ENCODE measurements at regions not wholly inside any gene's neighbourhood (a gene's known extent, or its start where the extent isn't known, plus 50 kb on each side); places are given as distances from the start of the nearest gene placed in this dataset.

GRCh38 chr14:54208751-54209150 is 188.1 kb upstream of the CDKN3 start:
- H3K4me3 ChIP-seq (ENCODE audit: extremely low read depth in 1 of 4, insufficient read depth in 2 of 4, low read depth in 3 of 4, low read length in 4 of 4), result no peak overlapping the region
- H4K5ac ChIP-seq (ENCODE audit: insufficient read length, low read depth, low read length), result no peak overlapping the region
- no peak overlapping the region for H2BK12ac ChIP-seq (ENCODE audit: low read depth, low read length)
- no peak overlapping the region for H3K23ac ChIP-seq (ENCODE audit: insufficient read length)
- TF ChIP-seq SP4 (IDR thresholded peaks at IDR 0.05; ENCODE audit: low read length), result no peak
- TF ChIP-seq JUN (IDR thresholded peaks at IDR 0.05; ENCODE audit: low read depth, low read length), result no peak
- no peak for TF ChIP-seq NANOG (IDR thresholded peaks at IDR 0.05; ENCODE audit: insufficient read depth, low read depth, low read length, poor library complexity, severe bottlenecking)
- H3K18ac ChIP-seq (ENCODE audit: extremely low read depth, low read length), result no peak overlapping the region
- no peak overlapping the region for H4K8ac ChIP-seq (ENCODE audit: extremely low read depth, insufficient read depth, low read length)
- H3K27ac ChIP-seq (ENCODE audit: low read depth, low read length), result no peak overlapping the region
- no peak for FAIRE-seq
- H2AK5ac ChIP-seq (ENCODE audit: low read depth, low read length), result no peak overlapping the region
- no peaks in the 10 kb centered on the region; the same call in 1 of the 2 replicates for H3K23me2 ChIP-seq (ENCODE audit: low read depth, low read length)
- H3K36me3 ChIP-seq (ENCODE audit: control insufficient read depth in 2 of 4, insufficient read depth in 4 of 4, low read length in 3 of 4), result no peaks in the 10 kb centered on the region
- no peaks in the 10 kb centered on the region for H4K20me1 ChIP-seq (replicated peaks in 1 of 2; ENCODE audit: control insufficient read depth in 1 of 2, insufficient read depth in 2 of 2, low read length in 2 of 2)
- H3K9me3 ChIP-seq (ENCODE audit: insufficient read depth in 2 of 2, low read depth in 1 of 2, low read length in 1 of 2), result peaks cover 0 to 2% of the 10 kb centered on the region in 2 experiments; a peak in 1 of 4 replicates
- H4K91ac ChIP-seq (replicated peaks; ENCODE audit: insufficient read length, low read length), result no peak overlapping the region
- no peak overlapping the region for H3K9ac ChIP-seq (replicated peaks in 1 of 4; ENCODE audit: extremely low read depth in 1 of 4, low read depth in 3 of 4, low read length in 3 of 4)
- DNase-seq (ENCODE audit: low read depth in 1 of 2, low spot score in 2 of 2), result no peak
- H2BK20ac ChIP-seq (ENCODE audit: low read length), result no peak overlapping the region
- H2BK15ac ChIP-seq (ENCODE audit: low read length), result no peak overlapping the region
- no peak overlapping the region for H3K4me2 ChIP-seq (ENCODE audit: insufficient read depth in 1 of 2, low read depth in 2 of 2, low read length in 2 of 2)
- H3K14ac ChIP-seq (ENCODE audit: insufficient read length), result no peak overlapping the region
- H3K4me1 ChIP-seq (replicated peaks in 1 of 4; ENCODE audit: control insufficient read depth in 3 of 4, insufficient read depth in 4 of 4, low read length in 3 of 4), result no peaks in the 10 kb centered on the region
- no peak overlapping the region for H2BK120ac ChIP-seq (replicated peaks; ENCODE audit: low read depth, low read length)
- 91% methylated on average over 2 of the region's 2 CpGs; no CpG with 5 or more reads in 1 of the 2 experiments for WGBS, 2 experiments (ENCODE audit: extremely low coverage in 1 of 2, insufficient coverage in 1 of 2, insufficient read length in 1 of 2, insufficient replicate concordance in 2 of 2, low coverage in 1 of 2, low lambda C conversion rate in 2 of 2, missing lambda C conversion rate in 1 of 2)
- no peak overlapping the region for H3K4ac ChIP-seq (replicated peaks; ENCODE audit: insufficient read length, low read depth, low read length)
- H3K79me2 ChIP-seq (ENCODE audit: control insufficient read depth in 1 of 2, insufficient read depth in 2 of 2, low read length in 2 of 2), result no peaks in the 10 kb centered on the region
- no peaks in the 10 kb centered on the region for H3K79me1 ChIP-seq (ENCODE audit: low read depth, low read length)
- CTCF ChIA-PET (ENCODE audit: partially characterized antibody), result interaction anchor here (1.8 kb wide), 1 partner anchor 14 kb away, joined by 3 read pairs; no protein-coding TSS in a partner anchor
- H3K56ac ChIP-seq (replicated peaks; ENCODE audit: insufficient read length, low read depth, low read length), result no peak overlapping the region
- no peak overlapping the region for H2AFZ ChIP-seq (ENCODE audit: low read length)
- H3K27me3 ChIP-seq (replicated peaks in 1 of 4; ENCODE audit: control insufficient read depth in 3 of 4, extremely low read depth in 1 of 4, insufficient read depth in 3 of 4, low read length in 3 of 4), result no peaks in the 10 kb centered on the region
- H2BK5ac ChIP-seq (ENCODE audit: low read depth, low read length), result no peak overlapping the region
- POLR2A ChIA-PET (ENCODE audit: partially characterized antibody), result no interaction called here
